ENCODE measurements at regions not wholly inside any gene's neighbourhood (a gene's known extent, or its start where the extent isn't known, plus 50 kb on each side); places are given as distances from the start of the nearest gene placed in this dataset.
A peak's percentile ranks its signal among the peaks of the same experiment; 100 is the strongest.
"Not testable (repeated sequence)": the region's sequence is repeated elsewhere in the genome, so short reads cannot be mapped to it uniquely, and the experiment has no call there.

DNA sequence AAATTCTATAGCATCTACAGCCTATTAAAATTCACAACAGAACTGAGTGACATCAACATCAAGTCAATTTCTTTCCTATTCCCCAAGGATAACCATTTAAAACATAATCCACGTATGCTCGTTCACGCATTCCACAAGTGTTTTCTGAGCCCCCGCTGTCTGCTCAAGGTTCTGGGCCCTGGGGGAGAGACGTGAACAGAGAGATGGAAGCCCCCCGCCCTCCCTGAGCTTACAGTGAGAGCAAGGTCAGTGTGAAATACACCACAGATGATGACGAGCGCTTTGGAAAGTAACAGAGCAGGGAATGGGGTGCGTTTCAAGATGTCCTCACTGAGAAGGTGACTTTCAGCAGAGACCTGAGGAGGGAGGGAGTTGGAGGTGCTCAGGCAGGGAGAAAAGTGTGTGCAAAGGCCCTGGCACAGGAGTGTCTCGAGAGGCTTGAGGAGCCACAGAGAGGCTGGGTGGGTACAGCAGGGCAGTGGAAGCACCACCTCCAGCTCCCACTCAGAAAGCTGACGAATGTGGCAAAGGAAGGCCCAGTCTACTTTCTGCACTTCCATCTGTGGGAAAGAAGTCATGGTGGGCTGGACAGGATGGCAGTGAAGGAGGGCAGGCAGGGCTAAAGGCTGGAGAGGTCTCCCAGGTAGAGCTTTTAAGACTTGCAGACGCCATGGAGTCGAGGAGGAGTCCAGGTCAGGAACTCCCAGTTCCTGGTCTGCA, 88.3 kb downstream of the DLL1 start:
- in situ Hi-C loops (cut with MboI; ENCODE audit: low pct_unique_long_range_greater_than_20kb, low sequenced_read_pairs), result no loop called here
- no peak for DNase-seq

DNA sequence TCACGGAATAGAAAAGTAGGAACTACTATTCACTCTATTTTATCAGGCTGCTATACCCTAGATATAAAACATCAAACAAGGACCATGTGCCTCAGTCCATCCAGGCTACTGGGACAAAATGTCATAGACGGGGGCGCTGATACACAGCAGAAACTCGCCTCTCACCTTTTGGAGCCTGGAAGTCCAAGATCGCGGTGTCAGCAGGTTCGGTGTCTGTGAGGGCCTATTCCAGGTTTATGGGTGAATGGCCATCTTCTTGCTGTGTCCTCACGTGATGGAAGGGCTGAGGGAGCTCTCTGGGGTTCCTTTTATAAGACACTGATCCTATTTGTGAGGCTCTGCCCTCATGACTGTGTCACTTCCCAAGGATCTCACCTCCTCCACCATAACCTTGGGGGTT, 89.5 kb downstream of the DLL1 start:
- in situ Hi-C loops (cut with MboI; ENCODE audit: low pct_unique_long_range_greater_than_20kb, low sequenced_read_pairs), result no loop called here
- DNase-seq, result no peak

DNA sequence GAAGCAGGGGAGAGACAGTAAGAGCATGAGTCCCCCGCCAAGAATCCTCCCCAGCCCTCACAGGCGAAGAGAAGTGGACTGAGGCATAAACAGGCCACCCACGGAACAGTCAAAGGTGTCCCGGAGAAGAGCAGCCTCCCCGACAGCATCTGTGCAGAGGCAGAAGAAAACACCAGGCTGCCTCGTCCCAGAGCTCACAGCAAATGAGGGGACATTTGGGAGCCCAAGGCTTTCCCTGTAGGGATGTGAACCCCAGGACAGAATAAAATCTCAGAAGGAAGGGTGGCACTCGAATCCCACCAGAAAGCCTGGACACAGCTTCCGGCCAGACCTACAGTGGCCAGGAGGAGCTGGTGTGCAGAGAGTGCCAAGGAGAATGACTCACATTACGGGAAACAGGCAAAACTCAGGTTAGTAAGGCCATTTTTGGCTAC, 90.4 kb downstream of the DLL1 start:
- no peak for DNase-seq
- in situ Hi-C loops (cut with MboI; ENCODE audit: low pct_unique_long_range_greater_than_20kb, low sequenced_read_pairs), result no loop called here

DNA sequence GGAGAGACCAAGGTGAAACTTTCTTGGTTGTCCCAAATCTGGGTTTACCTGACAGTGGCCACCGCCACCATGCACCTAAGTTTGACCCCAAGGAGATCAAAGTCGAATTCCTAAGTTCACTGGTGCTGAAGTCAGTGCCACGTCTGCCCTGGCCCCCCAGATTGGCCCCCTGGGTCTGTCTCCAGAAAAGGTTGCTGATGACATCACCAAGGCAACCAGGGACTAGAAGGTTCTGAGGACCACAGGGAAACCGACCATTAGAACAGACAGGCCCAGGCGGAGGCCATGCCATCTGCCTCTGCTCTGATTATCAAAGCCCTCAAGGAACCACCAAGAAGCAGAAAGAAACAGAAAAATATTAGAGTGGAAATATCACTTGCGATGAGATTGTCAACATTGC, 91.2 kb downstream of the DLL1 start:
- no peak for DNase-seq
- in situ Hi-C loops (cut with MboI; ENCODE audit: low pct_unique_long_range_greater_than_20kb, low sequenced_read_pairs), result no loop called here

DNA sequence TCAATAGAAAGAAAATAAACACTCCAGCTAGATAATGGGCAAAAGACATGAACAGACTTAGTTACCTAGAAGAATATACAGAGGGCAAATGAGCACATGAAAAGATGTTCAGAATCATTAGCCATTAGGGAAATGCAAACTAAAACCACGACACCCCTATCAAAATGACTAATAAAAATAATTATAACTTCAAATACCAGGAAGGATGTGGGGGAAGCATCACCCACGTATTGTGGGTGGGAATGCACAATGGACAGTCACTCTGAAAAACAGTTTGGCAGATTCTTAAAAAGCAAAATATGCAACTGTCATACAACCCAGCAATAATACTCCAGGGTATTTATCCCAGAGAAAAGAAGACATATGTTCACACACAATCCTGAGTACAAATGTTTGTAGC, 92.6 kb downstream of the DLL1 start:
- in situ Hi-C loops (cut with MboI; ENCODE audit: low pct_unique_long_range_greater_than_20kb, low sequenced_read_pairs), result no loop called here
- DNase-seq, result no peak

DNA sequence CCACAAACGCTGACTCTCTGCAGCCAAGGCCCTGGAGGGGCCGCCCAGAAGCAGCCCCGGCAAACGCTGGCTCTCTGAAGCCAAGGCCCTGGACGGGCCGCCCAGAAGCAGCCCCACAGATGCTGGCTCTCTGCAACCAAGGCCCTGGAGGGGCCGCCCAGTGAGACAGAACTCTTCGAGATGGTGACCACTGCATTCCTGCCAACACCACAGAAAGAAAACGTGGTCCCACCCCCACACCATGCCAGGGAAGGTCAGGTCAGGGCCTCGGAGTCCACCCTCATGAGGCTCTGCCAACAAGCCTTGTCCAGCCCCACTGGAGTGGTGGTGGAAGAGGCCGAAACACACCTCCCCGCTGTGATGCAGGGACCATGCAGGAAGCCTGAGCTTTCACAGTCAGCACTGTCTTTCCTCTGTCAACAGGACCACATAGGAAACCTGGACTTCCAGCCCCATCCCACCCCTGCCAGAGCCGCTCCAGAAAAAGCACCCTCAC, 97.5 kb downstream of the DLL1 start:
- DNase-seq, result no peak
- in situ Hi-C loops (cut with MboI; ENCODE audit: low pct_unique_long_range_greater_than_20kb, low sequenced_read_pairs), result no loop called here

DNA sequence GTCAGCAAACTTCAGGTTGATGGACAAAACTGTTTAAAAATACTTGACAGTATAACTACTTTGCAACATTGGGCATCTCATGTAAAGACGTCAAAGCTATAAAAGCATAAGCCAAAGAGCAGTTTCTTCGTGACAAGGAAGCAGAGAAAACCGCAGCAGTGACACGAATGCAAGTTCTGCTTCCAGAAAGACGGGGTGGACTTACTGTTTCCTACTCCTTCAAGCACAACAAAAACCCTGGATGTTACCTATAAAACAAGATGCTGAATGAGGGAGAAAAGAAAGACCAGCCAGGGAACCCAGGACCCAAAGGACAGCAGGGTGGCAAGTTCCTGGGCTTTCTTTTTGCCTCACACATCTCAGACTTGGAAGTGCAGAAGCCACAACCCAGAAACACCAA, 98.0 kb downstream of the DLL1 start:
- DNase-seq, result peak; percentile 73
- in situ Hi-C loops (cut with MboI; ENCODE audit: low pct_unique_long_range_greater_than_20kb, low sequenced_read_pairs), result no loop called here

DNA sequence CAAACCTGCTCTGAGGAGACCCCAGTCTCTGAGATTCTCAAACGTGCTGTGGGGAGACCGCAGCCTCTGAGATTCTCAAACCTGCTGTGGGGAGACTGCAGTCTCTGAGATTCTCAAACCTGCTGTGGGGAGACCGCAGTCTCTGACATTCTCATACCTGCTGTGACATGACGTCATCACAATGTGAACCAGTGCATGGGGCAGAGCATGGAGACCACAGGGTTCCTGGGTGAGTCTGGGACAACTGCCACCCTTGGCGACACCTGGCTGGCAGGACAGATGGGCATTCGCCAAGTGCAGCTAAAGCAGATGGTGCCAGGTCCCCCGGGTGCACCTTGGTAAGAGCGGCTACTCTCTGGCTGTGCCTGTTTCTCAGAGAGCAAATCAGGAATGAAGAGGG, 98.8 kb downstream of the DLL1 start:
- in situ Hi-C loops (cut with MboI; ENCODE audit: low pct_unique_long_range_greater_than_20kb, low sequenced_read_pairs); DNase-seq: not testable (repeated sequence)

DNA sequence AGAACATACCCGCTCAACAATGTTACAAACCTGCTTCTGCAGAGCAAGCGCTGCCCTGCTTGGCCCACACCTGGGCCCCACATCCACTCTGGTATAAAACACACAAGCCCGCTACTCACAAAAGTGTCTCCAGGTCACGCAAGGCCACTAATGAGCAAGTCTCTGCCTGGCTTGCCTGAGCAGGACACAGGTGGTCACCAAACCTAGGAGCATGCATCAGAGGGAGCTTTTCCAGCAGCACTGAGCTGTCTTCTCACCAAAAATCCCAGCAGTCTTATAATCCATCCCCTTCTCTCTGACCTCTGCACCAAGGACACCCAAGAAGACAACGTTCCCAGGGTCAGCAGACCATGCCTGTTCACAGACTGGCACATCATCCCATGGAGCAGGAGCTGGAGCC, 100.8 kb downstream of the DLL1 start:
- in situ Hi-C loops (cut with MboI; ENCODE audit: low pct_unique_long_range_greater_than_20kb, low sequenced_read_pairs), result no loop called here
- DNase-seq, result no peak

DNA sequence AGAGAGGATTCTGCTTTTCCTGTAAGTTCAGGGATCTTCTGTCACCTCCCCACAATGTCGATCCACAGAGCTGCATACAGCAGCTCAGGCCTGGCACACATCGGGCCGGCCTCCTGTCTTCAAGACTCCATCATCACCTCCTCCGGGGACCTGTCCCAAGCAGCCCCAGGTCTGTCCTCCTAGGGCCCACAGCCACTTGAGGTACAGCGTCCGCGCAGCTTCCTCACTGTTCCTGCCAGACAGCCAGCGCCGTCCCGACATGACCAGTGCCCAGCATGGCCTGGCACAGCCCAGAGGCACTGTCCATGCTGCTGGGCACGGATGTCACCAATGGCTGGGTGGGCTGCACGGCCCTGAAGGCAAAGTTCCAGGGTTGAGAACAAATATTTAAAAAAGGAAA, 101.6 kb downstream of the DLL1 start:
- in situ Hi-C loops (cut with MboI; ENCODE audit: low pct_unique_long_range_greater_than_20kb, low sequenced_read_pairs), result no loop called here
- no peak for DNase-seq

DNA sequence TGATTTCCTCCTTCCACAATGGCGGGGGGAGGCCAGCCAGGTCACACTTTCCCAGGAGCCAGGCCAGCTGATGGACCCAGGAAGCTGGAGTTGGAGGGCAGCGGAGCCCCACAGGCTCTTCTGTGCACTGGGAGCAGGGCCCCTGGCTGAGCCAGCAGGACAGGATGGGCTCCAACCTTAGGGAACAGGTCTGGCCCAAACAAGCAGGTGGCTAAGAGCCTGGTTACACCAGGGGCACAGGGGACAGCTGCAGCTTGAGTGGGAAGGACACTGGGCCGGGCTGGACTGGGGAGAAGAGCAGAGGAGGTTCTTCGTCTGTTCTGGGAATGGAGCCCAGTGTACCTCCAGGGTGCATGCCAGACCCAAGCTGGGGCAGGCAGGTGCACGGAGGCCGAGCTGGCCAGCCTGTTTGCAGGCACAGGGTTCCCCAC, 102.3 kb downstream of the DLL1 start:
- DNase-seq, result no peak
- in situ Hi-C loops (cut with MboI; ENCODE audit: low pct_unique_long_range_greater_than_20kb, low sequenced_read_pairs), result no loop called here

DNA sequence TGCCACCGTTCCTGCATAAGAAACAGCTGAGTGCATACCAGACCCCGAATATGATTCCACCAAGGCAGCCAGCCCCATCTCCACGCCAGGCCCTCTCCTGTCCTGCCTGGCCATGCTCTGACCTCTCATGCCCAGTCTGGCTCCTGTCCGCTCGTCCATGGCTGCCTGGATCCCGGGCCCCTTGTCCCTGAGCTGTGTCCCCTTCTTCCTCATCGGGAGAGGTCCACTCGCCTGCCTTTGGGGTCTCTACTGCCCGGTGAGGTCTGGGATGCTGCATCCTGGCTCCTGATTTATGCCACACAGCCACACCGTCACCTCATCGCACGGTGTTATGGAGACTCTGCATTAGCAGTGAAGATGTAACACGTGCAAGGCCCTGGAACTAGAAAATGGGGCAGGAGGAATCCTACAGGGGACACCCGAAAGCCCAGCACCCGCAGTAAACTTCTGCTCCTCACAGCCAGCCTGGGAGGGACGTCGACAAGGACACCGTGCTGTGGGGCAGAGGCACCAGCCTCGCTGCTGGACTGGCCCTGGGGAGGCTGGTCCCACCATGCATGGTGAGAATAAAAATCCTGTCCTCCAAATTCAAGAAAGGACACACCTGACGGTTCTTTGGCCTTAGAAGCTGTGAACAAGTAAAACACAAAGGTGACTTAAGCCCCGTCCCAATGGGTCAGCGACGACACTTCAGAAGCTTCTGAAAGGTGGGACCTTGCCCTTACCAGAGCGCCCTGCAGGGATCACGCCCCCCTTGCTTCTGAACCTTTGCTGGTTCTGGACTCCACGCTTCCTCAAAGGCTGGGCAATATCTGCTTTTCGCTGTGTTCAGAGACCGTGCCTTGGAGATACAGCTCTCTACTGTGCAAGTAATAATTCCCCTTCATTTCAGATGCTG, 103.0 kb downstream of the DLL1 start:
- no peak for DNase-seq
- in situ Hi-C loops (cut with MboI; ENCODE audit: low pct_unique_long_range_greater_than_20kb, low sequenced_read_pairs), result no loop called here

DNA sequence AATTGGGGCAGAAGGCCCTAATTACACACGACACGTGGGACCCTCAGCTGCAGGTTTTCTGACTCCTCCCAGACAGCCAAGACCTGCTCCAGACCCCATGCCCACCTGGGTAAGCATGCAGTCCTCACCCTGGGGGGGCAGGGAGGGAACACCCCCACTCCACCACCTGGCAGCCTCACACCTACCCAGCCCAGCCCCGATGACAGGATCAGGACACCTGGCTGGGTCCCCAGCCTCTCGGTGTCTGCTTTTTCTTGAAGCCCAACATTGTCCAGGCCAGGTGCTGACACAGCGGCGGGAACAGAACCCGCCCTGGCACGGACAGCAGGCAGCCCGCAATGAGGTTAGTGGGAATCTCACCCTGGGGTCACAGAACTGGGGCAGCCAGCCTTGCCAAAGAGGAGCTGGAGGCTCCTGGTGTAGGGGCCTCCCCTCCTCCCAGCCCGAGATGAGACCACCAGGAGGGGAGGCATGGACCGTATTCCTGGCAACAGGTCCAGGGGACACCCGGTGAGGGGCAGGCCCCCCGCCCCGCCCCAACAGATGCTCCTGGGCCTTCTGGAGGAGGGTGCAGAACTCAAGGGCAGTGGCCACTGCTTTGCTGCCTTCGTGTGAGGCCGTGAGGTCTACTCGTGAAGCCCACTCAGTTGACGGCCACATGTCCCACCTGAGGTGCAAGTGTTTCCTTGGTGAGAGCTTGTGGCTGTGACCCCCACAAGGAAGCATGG, 103.8 kb downstream of the DLL1 start:
- DNase-seq, result no peak
- in situ Hi-C loops (cut with MboI; ENCODE audit: low pct_unique_long_range_greater_than_20kb, low sequenced_read_pairs), result no loop called here

DNA sequence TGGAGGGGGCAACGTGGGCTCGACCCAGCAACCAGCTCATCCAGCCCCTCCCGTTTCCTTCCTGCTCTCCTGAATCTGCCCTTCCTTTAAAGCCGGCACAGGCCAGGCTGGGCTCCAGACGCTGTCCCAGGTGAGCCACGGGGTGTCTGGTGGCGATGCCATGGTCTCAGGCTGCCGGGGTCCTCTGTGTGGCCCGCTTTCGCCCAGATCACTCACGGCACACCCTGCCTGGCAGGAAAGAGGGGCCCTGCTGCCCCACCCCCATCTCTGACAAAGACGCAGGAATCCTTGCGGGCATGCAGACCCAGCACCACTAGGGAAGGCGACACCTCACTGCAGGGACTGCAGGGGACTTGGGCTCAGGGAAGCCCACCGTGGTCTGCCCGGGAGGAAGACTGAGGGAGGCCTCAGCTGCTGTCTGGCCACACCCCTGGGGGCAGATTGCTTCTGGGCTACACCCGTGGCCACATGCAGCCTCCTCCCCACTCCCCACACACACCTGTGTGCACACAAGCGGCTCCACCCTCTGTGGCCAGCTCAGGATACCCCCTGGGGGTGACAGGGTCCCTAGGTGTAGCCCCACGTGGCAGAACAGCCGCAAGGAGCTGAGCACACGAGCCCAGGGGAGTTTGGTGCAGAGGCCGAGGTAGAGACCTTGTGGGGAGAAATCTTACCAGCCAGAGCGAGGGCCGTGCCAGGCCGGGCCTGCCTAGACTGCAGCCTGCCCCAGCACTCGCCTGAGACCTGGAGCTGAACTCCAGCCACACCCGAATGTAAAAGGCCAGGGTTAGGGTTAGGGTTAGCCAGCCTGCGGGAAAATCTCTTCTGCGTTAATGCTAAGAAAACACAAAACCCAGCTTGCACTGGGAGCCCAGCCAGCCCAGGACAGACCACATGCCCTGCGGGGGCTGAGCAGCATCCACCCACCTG, 104.6 kb downstream of the DLL1 start:
- no peak for DNase-seq
- in situ Hi-C loops (cut with MboI; ENCODE audit: low pct_unique_long_range_greater_than_20kb, low sequenced_read_pairs), result no loop called here

DNA sequence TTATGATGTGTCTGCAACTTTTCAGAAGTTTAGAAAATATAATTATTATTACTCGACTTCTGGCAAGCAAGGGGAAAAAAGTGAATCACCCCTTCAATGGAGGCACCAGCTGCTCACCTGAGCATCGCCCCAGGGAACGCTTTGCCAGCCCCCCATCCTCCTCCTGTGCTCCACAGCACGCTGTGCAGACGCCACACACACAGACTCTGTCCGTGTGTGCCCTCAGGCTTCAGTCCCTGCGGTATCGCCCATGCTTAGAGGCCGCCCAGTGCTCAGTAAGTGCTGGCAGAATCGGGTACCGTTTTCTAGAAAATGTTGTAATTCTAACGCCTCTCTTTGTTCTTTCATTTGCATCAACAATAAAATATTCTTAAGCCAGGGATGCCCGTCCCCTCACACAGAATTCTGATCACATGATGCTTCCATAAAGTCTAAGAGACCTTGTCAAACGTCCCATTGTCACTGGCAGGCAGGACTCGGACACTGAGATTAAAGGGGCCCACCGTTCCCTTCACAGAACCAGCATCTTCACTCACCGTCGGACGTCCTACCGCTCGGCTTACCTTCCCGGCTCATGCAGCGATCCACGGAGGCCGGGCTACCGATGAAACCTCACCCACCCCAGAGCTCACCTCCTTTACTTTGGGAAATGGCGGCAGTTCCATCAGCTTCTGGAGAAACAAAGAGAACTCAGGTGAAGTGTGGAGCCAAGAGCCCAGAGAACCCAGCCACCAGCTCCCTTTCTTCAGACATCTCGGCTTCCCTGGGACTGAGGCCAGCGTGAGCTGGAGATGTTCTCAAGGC, 105.5 kb downstream of the DLL1 start:
- in situ Hi-C loops (cut with MboI; ENCODE audit: low pct_unique_long_range_greater_than_20kb, low sequenced_read_pairs), result no loop called here
- no peak for DNase-seq

DNA sequence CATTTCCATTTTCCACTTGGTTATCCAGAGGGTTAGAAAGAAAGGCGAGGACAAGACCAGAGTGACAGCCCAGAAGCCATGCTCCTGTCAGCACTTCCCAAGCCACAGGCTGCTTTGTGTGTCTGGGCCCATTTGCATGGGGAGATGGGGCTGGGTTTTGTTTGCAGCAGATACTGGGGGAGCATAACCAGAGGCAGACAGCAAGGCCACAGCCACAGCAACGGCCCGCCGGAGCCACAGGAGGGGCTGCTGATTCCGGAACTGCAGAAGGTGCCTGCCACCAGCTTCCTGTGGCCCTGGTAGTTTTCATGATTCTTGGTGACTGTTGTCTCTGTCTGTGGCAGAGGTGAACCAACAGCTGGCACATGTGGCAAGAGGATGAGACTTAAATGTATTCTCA, 106.6 kb downstream of the DLL1 start:
- in situ Hi-C loops (cut with MboI; ENCODE audit: low pct_unique_long_range_greater_than_20kb, low sequenced_read_pairs), result no loop called here

DNA sequence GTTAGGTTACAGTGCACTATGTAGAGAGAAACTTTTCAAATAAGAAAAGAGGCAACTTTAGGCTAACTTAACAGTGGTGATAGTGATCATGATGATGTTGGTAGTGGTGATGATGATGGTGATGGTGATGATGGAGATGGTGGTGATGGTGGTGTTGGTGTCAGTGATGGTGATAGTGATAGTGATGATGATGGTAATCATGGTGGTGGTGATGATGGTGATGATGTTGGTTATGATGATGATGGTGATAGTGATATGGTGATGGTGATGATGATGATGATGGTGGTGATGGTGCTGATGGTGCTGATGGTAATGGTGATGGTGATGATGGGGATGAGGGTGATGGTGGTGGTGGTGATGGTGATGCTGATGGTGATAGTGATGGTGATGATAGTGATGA, 107.4 kb downstream of the DLL1 start:
- DNase-seq, result no peak
- in situ Hi-C loops (cut with MboI; ENCODE audit: low pct_unique_long_range_greater_than_20kb, low sequenced_read_pairs), result no loop called here

More for the DNA sequence above, 106.6 kb downstream of the DLL1 start:
- DNase-seq, result peak; percentile 58

DNA sequence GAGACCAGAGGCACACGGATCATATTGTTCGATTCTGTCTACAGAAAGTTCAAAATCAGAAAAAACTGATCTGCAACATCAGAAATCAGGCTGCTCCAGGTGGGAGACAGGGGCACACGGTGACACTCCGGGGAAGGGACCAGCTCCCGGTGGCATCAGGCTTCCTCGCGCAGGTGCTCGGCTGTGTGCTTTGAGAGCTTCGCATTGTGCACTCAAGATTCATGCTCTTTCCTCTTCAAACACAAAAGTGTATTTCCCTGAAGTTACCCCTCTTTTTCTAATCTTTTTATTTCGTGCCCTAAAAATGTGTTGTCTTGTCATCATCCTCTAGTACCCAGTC, 108.1 kb downstream of the DLL1 start:
- DNase-seq, result no peak
- in situ Hi-C loops (cut with MboI; ENCODE audit: low pct_unique_long_range_greater_than_20kb, low sequenced_read_pairs), result no loop called here
